Neural progenitor cell (in vitro differentiated cells): ENCODE measurements at regions not wholly inside any gene's neighbourhood (a gene's known extent, or its start where the extent isn't known, plus 50 kb on each side); places are given as distances from the start of the nearest gene placed in this dataset.

Experiments used
- EZH2 ChIP-seq: fragments of 200-600 bp; sonication (generic); IDR thresholded peaks from 2 replicates; pipeline ENCODE4 v1.6.1; 2017; ENCODE audit warnings: antibody characterized with exemption, mild to moderate bottlenecking, moderate library complexity
- EZH2phosphoT487 ChIP-seq: fragments of 200-600 bp; sonication (generic); IDR thresholded peaks from 2 replicates; pipeline ENCODE4 v1.6.1; 2017; ENCODE audit warnings: antibody characterized with exemption
- TF ChIP-seq, protein P1 (sequence below): fragments of 200-600 bp; sonication (generic); IDR thresholded peaks from 2 replicates; pipeline ENCODE4 v1.5.1; 2017; ENCODE audit warnings: antibody characterized with exemption, mild to moderate bottlenecking

DNA sequence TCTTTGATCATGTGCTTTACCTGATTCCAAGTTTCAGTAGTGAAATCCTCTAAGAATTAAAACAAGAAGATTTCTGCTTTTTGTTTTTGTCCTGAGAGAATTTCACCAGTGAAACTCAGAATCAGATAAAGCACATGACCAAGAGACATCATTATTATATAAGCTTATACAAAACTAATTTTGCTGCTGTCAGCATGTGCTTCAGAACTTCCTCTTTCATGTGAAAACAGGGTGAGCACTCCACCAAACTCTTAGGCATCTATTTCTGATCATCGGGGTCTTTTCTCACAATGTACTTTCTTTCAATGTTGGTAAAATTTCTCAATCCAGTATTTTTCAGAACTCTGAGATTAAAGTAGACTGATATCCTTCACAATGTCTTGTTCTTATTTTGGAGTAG, 152.1 kb downstream of the SLC39A8 start:
- TF ChIP-seq, protein P1, sequence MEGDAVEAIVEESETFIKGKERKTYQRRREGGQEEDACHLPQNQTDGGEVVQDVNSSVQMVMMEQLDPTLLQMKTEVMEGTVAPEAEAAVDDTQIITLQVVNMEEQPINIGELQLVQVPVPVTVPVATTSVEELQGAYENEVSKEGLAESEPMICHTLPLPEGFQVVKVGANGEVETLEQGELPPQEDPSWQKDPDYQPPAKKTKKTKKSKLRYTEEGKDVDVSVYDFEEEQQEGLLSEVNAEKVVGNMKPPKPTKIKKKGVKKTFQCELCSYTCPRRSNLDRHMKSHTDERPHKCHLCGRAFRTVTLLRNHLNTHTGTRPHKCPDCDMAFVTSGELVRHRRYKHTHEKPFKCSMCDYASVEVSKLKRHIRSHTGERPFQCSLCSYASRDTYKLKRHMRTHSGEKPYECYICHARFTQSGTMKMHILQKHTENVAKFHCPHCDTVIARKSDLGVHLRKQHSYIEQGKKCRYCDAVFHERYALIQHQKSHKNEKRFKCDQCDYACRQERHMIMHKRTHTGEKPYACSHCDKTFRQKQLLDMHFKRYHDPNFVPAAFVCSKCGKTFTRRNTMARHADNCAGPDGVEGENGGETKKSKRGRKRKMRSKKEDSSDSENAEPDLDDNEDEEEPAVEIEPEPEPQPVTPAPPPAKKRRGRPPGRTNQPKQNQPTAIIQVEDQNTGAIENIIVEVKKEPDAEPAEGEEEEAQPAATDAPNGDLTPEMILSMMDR = no peak
- no peak for TF ChIP-seq EZH2
- no peak for TF ChIP-seq EZH2phosphoT487
